Tibial artery (tissue), 4 donors: ENCODE measurements at regions not wholly inside any gene's neighbourhood (a gene's known extent, or its start where the extent isn't known, plus 50 kb on each side); places are given as distances from the start of the nearest gene placed in this dataset.

ENCODE experiments used
- DNase-seq, 2 donors: peaks; one replicate each; pipeline ENCODE4 v3.0.0-alpha.2; 2019
- H3K27ac ChIP-seq, 2 donors: fragments of 200-600 bp; sonication (generic) in 1 of 2; 1 replicate in 1 of 2; 2 replicates in 1 of 2; pipeline ENCODE4 v1.5.1; 2018 to 2019; ENCODE audit warnings: mild to moderate bottlenecking in 1 of 2
- H3K27me3 ChIP-seq, 2 donors: fragments of 200-600 bp; sonication (generic) in 1 of 2; one replicate each; pipeline versions ENCODE4 v1.5.1 to v1.6.0; 2016 to 2019
- H3K36me3 ChIP-seq, 3 donors: fragments of 200-600 bp; sonication (generic) in 2 of 3; one replicate each; pipeline ENCODE4 v1.5.1; 2016 to 2019; ENCODE audit warnings: mild to moderate bottlenecking in 2 of 3
- H3K4me1 ChIP-seq, 4 donors: fragments of 200-600 bp; sonication (generic) in 2 of 4; 1 replicate in 3 of 4; 2 replicates in 1 of 4; pipeline ENCODE4 v1.5.1; 2016 to 2019
- H3K4me3 ChIP-seq, 2 donors: fragments of 200-600 bp; sonication (generic) in 1 of 2; 1 replicate in 1 of 2; 2 replicates in 1 of 2; pipeline ENCODE4 v1.5.1; 2018 to 2019; ENCODE audit warnings: mild to moderate bottlenecking in 2 of 2
- H3K9me3 ChIP-seq, 3 donors: fragments of 200-600 bp; sonication (generic) in 1 of 3; one replicate each; pipeline ENCODE4 v1.5.1; 2016 to 2019
- intact Hi-C: fragments of 100-400 bp; cut with DNase I; formaldehyde crosslinking; loops from one replicate; pipeline ENCODE4 v1.15.0; 2023; ENCODE audit warnings: low total_unique reads
- TF ChIP-seq, protein P1 (sequence below), 2 experiments: fragments of 200-600 bp in 1 of 2; fragments of 450-650 bp in 1 of 2; IDR thresholded peaks; one replicate each; pipeline ENCODE4 v1.5.1; 2017 to 2019; ENCODE audit warnings: antibody characterized with exemption in 2 of 2, mild to moderate bottlenecking in 1 of 2, moderate library complexity in 1 of 2

DNA sequence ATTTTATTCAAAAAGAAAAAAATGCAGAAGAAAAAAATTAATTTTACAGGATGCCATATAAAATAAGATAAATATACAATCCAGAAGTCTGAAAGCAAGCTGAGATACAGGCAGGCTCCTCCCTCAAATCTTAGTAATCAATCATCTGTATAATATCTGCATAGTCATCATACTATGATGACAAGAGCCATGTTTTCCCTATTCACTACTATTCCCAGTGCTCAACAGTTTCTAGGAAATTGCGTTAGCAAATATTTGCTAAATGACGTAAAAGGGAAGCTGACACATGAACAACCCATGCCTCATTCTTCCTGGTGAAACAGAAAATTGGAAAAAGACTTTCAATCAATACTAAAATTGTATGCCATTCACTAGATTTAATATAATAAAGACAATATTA is 793.2 kb downstream of the SUCLG1 start:
- no peak overlapping the region for H3K27ac ChIP-seq
- no peak for DNase-seq
- TF ChIP-seq, protein P1, sequence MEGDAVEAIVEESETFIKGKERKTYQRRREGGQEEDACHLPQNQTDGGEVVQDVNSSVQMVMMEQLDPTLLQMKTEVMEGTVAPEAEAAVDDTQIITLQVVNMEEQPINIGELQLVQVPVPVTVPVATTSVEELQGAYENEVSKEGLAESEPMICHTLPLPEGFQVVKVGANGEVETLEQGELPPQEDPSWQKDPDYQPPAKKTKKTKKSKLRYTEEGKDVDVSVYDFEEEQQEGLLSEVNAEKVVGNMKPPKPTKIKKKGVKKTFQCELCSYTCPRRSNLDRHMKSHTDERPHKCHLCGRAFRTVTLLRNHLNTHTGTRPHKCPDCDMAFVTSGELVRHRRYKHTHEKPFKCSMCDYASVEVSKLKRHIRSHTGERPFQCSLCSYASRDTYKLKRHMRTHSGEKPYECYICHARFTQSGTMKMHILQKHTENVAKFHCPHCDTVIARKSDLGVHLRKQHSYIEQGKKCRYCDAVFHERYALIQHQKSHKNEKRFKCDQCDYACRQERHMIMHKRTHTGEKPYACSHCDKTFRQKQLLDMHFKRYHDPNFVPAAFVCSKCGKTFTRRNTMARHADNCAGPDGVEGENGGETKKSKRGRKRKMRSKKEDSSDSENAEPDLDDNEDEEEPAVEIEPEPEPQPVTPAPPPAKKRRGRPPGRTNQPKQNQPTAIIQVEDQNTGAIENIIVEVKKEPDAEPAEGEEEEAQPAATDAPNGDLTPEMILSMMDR (IDR thresholded peaks at IDR 0.05) = no peak
- H3K9me3 ChIP-seq = no peaks in the 10 kb centered on the region
- no peaks in the 10 kb centered on the region for H3K36me3 ChIP-seq
- H3K27me3 ChIP-seq = no peaks in the 10 kb centered on the region
- H3K4me1 ChIP-seq = no peaks in the 10 kb centered on the region
- H3K4me3 ChIP-seq = no peak overlapping the region
- intact Hi-C loops = no loop called here

DNA sequence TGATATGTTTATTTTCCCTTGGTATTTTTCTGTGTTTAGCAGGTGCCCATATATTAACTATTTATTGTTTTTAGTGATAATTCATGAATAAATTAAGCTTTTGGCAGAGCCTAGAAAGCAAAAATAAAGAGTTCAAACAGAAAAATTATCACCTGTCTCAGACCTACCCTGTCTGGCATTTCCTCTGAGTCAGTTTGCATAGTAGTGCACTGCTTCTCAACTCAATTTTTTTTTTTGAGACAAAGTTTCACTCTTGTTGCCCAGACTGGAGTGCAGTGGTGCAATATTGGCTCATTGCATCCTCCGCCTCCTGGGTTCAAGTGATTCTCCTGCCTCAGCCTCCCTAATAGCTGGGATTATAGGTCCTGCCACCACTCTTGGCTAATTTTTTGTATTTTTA is 793.9 kb downstream of the SUCLG1 start:
- intact Hi-C loops = no loop called here
- no peaks in the 10 kb centered on the region for H3K36me3 ChIP-seq
- H3K4me3 ChIP-seq = no peak overlapping the region
- H3K27me3 ChIP-seq = no peaks in the 10 kb centered on the region
- TF ChIP-seq, protein P1 (IDR thresholded peaks at IDR 0.05) = no peak
- no peaks in the 10 kb centered on the region for H3K9me3 ChIP-seq
- DNase-seq = no peak
- H3K4me1 ChIP-seq = no peaks in the 10 kb centered on the region
- H3K27ac ChIP-seq = no peak overlapping the region

DNA sequence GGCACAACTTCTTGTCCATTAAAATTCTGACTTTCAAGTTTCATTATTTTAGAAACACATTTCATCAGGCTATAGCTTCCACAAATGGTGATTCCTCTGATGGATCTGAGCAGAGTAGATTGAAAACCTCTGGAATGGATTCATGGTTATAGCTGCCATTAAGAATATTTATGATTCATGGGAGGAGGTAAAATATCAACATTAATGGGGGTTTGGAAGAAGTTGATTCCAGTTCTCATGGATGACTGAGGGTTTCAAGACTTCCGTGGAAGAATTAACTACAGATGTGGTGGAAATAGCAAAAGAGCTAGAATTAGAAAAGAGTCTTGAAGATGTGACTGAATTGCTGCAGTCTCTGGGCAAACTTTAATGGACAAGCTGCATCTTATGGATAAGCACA is 797.4 kb downstream of the SUCLG1 start:
- intact Hi-C loops = no loop called here
- TF ChIP-seq, protein P1 (IDR thresholded peaks at IDR 0.05) = no peak
- DNase-seq = no peak
- Histone ChIP-seq H3K4me1 (no peaks in the 10 kb centered on the region), H3K27ac (no peak overlapping the region), H3K9me3 (no peaks in the 10 kb centered on the region), H3K27me3 (no peaks in the 10 kb centered on the region), H3K36me3 (no peaks in the 10 kb centered on the region), H3K4me3 (no peak overlapping the region)

DNA sequence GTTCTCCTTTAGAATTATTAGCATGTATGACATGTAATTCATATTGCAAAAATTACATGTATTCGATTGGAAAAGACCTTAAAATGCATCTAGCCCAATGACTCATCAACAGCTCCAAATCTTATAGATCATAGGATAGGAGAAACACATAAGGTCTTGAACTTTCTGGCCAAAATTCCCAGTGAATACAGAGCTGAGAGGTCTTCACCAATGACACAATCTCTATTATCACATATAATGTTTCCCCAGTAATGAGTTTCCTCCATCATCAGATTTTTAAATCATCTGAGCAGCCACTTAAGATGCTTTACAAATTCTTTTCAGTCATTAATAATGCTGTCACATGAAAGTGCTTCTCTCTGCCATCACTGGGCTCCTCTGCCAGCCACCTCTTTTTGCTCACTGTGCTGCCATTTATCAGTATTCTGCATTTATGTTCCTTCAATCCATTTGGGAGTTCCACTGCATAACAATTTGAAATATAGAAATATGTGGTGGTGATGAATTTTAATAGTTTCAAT is 804.9 kb downstream of the SUCLG1 start:
- TF ChIP-seq, protein P1 (IDR thresholded peaks at IDR 0.05) = no peak
- H3K27ac ChIP-seq = no peak overlapping the region

DNA sequence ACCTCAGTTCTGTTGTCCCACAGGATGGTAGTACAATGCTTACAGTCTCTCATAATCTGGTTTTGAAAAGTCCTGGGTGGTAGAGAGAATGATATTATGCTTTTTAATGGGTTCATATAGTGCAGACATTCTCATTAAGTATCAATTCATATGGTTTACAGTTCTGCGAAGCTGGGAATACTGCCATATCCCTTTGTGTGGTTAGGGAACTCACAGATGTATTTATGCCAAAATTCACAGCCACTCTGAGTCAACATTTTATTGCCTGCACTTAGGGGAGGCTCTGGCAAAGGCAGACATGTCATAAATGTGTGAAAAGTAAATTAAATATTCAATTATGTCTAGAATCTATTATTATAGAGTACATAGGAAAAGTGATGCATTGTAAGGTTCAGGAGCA is 808.2 kb downstream of the SUCLG1 start:
- Histone ChIP-seq H3K4me3 (no peak overlapping the region), H3K27me3 (no peaks in the 10 kb centered on the region), H3K4me1 (no peaks in the 10 kb centered on the region), H3K36me3 (no peaks in the 10 kb centered on the region), H3K9me3 (no peaks in the 10 kb centered on the region), H3K27ac (no peak overlapping the region)
- TF ChIP-seq, protein P1 (IDR thresholded peaks at IDR 0.05) = no peak
- no peak for DNase-seq
- intact Hi-C loops = no loop called here

More for the DNA sequence above, 804.9 kb downstream of the SUCLG1 start:
- no peaks in the 10 kb centered on the region for H3K4me1 ChIP-seq
- no peaks in the 10 kb centered on the region for H3K9me3 ChIP-seq
- no peaks in the 10 kb centered on the region for H3K36me3 ChIP-seq
- H3K4me3 ChIP-seq = no peak overlapping the region
- H3K27me3 ChIP-seq = no peaks in the 10 kb centered on the region
- no peak for DNase-seq
- intact Hi-C loops = no loop called here

DNA sequence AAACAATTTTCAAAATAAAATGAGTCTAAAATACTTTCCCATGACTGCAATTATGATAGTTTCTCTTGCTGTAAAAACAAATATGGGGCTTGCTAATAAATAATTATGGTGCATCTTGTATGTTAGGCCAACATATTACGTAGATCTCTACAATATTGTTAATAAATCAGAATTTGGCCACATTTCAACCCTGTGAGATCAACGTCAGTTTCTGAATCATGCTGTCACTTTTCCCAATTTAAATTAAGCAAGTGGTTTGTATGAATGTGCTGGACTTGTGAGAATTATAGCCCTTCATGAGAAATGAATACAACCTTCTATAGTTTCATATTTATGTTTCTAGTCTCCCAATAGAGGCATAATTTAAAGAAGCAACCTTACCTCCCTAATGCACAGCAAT is 808.9 kb downstream of the SUCLG1 start:
- Histone ChIP-seq H3K36me3 (no peaks in the 10 kb centered on the region), H3K4me3 (no peak overlapping the region), H3K4me1 (no peaks in the 10 kb centered on the region), H3K9me3 (no peaks in the 10 kb centered on the region), H3K27me3 (no peaks in the 10 kb centered on the region), H3K27ac (no peak overlapping the region)
- no peak for DNase-seq
- intact Hi-C loops = no loop called here
- TF ChIP-seq, protein P1 (IDR thresholded peaks at IDR 0.05) = no peak
